ENCODE measurements at regions not wholly inside any gene's neighbourhood (a gene's known extent, or its start where the extent isn't known, plus 50 kb on each side); places are given as distances from the start of the nearest gene placed in this dataset.

DNA sequence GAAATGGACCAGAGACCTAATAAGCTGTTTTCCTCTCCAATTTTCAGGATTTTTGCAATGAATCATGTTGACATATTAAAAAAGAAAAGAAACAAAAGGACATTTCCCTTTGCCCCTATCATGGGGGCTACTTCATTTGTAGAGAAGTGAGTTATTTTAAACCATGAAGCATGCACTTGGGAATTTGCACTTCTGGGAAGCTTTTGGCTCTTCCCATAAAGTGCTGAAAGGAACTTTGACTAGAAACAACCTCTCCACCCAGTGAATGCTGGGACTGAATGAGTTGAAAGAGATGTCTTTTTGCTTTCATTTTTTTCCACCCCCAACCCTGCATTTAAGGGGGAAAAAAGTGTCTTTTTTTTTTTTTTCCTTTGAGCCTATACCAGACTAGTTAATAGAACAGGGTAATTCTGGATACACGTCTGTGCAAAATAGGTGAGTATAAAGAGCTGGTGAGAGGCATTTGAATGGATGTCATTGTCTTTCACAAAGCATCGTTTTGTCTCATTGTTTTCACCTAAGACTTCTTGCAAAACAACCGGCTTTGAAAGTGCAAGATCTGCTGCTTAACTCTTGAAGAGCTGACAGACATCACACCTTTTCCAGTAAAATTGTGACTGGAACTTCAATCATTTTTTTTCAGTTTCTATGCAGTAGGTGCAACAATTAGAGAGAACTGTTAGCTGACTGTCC lies 138.7 kb upstream of the BACH2 start:
- no peak for DNase-seq

- no peak for DNase-seq
Observed at GRCh38 chr6:90434094-90434493, 137.5 kb upstream of the BACH2 start.

DNA sequence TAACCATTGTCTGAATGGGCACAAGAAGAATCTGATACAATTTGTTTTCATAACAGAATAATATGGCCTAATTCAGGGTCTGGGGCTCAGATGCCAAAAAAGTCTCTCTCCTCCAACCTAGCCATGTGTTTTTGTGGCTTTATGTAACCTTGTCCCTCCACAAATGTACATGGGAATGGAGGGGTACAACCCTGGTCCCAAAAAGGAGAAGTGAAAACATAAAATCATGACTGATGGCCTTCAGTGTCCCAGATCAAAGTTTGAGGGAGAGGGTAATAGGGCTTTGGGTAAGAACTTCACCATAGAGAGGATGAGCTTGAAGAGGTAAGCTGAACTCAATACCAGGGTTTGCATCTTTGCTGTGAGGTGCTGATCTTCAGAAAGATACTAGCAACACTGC lies 136.3 kb upstream of the BACH2 start:
- no peak for DNase-seq

DNA sequence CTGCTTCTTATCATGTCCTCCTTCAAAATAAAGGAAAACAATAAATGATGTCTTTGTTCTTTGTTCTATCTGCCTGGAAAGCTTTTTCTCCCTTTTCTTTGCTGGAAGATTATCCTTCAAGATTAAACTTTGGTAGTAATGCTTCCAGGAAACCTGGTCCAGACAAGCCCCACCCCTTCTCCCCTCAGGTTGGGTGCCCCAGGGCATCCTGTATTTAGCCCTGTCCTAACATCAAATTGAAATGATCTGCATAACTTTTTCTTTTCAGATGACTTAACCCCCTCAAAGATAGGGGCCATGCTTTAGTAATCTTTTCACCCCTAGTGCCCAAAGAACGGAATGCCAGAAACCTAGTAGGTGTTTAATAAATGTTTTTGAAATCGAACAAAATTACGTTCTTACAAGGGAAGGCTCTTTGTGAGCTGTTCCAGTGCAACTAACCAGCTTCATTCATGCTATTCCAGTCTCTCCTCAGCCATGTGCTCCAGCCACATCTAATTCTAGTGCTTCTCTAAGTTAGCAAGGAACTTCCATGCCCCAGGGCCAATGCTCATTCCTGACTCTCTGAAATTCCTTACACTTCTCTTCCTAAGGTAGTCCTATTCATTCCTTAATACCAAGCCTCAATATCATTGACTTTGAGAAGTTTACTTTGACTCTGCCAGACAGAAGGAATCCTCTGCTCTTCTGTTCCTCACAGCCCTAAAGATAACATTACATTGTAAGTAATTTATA lies 135.6 kb upstream of the BACH2 start:
- DNase-seq: no peak

GRCh38 chr6:90431576-90431975 lies 134.9 kb upstream of the BACH2 start:
- peak; percentile 58 for DNase-seq

- no peak for DNase-seq
Observed at GRCh38 chr6:90429713-90430112, 133.1 kb upstream of the BACH2 start.

DNA sequence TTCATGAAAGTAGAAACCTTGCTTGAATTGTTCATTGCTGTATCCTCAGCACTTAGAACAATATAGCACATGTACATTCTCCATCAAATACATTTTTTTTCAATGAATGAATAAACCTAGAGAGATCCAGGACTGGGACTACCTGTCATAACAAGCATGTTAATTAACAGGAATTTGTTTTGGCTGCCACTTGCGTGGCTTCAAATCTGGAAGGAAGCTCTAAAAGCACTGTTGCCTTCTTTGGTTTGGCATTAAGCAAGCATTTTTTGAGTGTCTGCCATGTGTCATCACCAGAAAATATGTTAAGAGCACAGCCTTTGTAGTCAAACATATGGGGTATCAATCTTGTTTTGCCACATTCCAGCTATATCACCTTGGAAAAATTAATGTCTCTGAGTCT lies 131.9 kb upstream of the BACH2 start:
- peak; percentile 40 for DNase-seq

DNA sequence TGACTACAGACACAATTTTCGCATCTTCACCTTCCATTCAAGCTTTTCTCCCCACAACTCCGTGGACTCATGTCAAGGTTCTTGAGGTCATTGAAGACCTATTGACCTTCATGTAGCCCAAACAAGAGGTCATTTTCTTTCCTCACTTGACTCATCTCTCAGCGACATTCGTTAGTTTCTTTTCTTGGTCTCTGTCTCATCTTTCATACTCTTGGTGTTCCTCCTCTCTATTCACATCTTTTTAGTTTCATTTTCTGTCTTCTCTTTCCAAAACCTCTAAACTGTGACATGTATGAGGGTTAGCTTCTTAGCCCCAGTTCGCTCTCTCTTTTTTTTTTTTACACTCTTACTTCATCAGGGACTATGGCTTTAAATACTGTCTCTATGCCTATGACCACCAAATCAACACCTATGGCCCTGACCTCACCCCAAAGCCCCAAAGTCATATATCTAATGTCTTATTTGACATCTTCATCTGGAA lies 128.6 kb upstream of the BACH2 start:
- DNase-seq: no peak

- no peak for DNase-seq
Observed at GRCh38 chr6:90424580-90424979, 127.9 kb upstream of the BACH2 start.

GRCh38 chr6:90421666-90422065 lies 125.0 kb upstream of the BACH2 start:
- no peak for DNase-seq

- DNase-seq: no peak
Observed at GRCh38 chr6:90420500-90420899, 123.9 kb upstream of the BACH2 start.

GRCh38 chr6:90417385-90417784 lies 120.7 kb upstream of the BACH2 start:
- DNase-seq: no peak

- DNase-seq: no peak
Observed at GRCh38 chr6:90416322-90416721, 119.7 kb upstream of the BACH2 start.

GRCh38 chr6:90415178-90415577 lies 118.5 kb upstream of the BACH2 start:
- no peak for DNase-seq

- no peak for DNase-seq
Observed at GRCh38 chr6:90414352-90414751, 117.7 kb upstream of the BACH2 start.

DNA sequence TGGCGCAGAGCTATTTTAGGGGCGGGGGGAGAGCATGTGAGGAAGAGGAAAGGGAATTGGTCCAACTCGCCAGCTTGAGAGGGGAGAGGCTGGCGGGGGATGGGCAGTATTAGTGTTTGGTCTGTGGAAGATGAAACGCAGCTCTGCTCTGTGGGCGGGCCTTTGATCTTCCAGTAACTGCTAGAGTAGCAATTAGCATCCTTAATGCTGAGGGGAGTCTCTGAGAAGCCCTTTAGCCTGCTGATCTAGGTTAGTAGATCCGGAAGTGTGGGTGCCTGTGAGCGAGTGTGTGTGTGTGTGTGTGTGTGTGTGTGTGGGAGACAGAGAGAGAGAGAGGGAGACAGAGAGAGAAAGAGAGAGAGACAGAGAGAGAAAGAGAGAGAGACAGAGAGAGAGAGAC lies 117.2 kb upstream of the BACH2 start:
- peak; percentile 30 for DNase-seq

GRCh38 chr6:90413396-90413795 lies 116.8 kb upstream of the BACH2 start:
- no peak for DNase-seq

DNA sequence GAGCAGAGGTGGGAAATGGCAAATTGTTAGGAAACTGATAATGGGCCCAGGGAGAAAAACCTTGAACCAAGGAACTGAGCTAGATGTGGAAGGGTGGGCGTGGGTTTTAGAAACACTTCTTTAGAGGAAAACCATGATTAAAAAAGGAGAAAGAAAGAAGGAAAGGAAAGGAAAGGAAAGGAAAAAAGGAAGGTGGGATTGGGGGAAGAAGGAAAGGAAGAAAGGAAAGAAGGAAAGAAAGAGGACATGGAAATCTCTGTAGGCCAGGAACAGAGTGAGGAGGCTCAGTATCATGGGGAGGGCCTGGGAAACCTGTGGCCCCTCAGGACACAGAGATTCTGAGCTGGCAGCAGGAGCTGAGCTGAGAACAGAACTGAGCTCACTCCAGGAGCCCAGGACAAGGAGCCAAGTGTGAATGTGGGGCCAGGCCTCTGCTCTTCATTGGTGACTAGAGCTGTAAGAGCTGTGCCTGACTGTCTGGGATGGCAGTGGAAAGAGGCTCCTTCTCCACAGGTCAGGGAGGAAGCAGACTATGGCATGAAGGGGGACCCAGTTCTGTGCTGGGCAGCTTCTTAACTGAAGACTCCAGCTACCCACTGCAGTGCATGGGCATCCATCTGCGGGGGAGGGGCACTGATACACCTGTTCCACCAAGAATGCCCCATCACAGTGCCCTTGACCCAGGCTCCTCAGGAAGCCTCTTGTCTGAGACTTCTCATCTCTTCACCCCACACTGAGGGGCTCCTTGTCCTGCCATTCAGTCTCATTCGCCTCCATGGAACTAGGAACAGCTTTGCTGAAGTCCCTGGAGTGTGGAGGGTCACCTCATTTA lies 116.1 kb upstream of the BACH2 start:
- DNase-seq: no peak

GRCh38 chr6:90411292-90411781 lies 114.7 kb upstream of the BACH2 start:
- no peak for DNase-seq

GRCh38 chr6:90409700-90410099 lies 113.1 kb upstream of the BACH2 start:
- DNase-seq: no peak

GRCh38 chr6:90406957-90407356 lies 110.3 kb upstream of the BACH2 start:
- peak; percentile 17 for DNase-seq

GRCh38 chr6:90406142-90406794 lies 109.6 kb upstream of the BACH2 start:
- DNase-seq: peak; percentile 67

All from fibroblast of skin of scalp (primary cell).